B cell (primary cell): ENCODE measurements at regions not wholly inside any gene's neighbourhood (a gene's known extent, or its start where the extent isn't known, plus 50 kb on each side); places are given as distances from the start of the nearest gene placed in this dataset.

Source experiments
- CTCF ChIP-seq: fragments of 200-600 bp; IDR thresholded peaks from one replicate; pipeline ENCODE4 v1.8.0; 2022; ENCODE audit warnings: antibody characterized with exemption, mild to moderate bottlenecking
- EZH2 ChIP-seq: IDR thresholded peaks from 2 replicates; pipeline ENCODE4 v1.6.1; 2012; ENCODE audit warnings: borderline replicate concordance, low read depth, mild to moderate bottlenecking, moderate library complexity, low read length; ENCODE audit not compliant: insufficient read depth, poor library complexity, severe bottlenecking

GRCh38 chr12:102728506-102729242 is 188.4 kb downstream of the PAH start:
- no peak for TF ChIP-seq CTCF
- no peak for TF ChIP-seq EZH2
